Stimulated activated CD4-positive, alpha-beta T cell treated with anti-CD3 and anti-CD28 coated beads, Interleukin-12 subunit alpha, Interleukin-12 subunit beta, amount 100 ng/mL, for 24 hours (primary cell): ENCODE measurements at regions not wholly inside any gene's neighbourhood (a gene's known extent, or its start where the extent isn't known, plus 50 kb on each side); places are given as distances from the start of the nearest gene placed in this dataset.

ENCODE experiments used
- DNase-seq, 2 experiments: peaks; one replicate each; pipeline ENCODE4 v3.0.0-alpha.2; 2020; ENCODE audit warnings: low read depth in 2 of 2

DNA sequence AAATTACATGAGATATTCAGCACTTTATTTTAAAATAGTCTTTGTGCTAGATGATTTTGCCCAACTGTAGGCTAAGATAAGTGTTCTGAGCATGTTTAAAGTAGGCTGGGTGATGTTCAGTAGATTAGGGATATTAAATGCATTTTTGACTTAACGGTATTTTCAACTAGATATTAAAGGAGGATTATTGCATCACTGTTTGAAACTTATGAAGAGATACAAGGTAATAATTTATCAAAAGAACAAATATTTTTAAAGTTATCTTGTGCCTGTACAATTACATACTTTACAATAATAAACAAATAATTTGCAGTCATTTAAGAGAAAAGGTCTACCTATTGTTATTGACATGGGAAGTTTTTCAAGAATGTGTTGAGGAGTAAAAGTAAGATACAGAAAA is 368.6 kb upstream of the DCN start:
- no peak for DNase-seq

- DNase-seq = no peak
These were observed 360.0 kb upstream of the DCN start for GRCh38 chr12:91542666-91543065.

- no peak for DNase-seq
These were observed 359.4 kb upstream of the DCN start for GRCh38 chr12:91542067-91542466.

- DNase-seq = no peak
These were observed 355.8 kb upstream of the DCN start for GRCh38 chr12:91538418-91538817.

DNA sequence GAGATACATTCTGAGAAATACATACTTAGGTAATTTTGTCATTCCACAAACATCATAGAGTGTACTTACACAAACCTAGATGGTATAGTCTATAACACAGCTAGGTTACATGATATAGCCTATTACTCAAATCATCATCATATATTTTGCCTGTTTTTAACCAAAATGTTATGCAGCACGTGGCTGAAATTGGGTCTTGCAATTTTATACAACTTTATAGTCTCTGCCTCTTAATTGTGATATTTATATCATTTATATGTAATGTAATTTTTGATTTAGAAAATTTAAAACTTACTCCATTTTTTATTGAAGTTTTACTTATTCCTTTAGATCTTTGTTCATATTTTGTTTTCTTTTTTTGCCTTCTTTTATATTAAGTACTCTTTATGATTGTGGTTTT is 350.7 kb upstream of the DCN start:
- no peak for DNase-seq

DNA sequence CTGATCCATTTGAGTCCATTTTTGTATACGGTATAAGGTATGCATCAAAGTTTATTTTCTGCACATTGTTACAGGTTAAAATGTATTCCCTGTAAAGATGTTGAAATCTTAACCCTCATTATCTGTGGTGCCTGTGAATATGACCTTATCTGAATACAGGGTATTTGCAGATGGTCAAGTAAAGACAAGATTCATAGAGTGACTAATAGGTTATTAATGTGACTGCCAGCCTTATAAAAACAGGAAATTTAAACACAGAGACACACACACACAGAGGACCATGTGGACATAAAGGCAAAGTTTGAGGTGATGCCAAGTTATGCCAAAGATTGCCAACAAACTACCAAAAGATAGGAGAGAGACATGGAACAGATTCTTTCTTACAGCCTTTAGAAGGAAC is 347.2 kb upstream of the DCN start:
- DNase-seq = no peak

GRCh38 chr12:91523831-91524230 is 341.2 kb upstream of the DCN start:
- DNase-seq = no peak

DNA sequence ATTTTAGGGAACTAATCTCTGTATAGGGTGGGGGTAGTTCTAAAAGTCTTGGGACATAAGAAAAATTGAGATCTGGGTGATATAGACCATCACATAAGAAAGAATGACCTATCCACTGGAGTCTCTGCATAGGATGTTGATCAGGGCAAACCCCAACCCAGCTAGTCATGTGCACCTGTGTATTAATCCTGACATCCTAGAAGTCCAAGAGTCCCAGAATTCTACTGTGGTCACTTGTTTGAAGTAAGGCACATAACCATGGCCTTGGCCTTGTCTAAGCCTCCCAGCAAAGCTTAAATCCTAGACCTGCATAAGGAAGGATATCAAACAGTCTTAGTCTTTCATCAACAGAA is 334.1 kb upstream of the DCN start:
- DNase-seq = no peak

GRCh38 chr12:91515944-91516694 is 333.5 kb upstream of the DCN start:
- no peak for DNase-seq

DNA sequence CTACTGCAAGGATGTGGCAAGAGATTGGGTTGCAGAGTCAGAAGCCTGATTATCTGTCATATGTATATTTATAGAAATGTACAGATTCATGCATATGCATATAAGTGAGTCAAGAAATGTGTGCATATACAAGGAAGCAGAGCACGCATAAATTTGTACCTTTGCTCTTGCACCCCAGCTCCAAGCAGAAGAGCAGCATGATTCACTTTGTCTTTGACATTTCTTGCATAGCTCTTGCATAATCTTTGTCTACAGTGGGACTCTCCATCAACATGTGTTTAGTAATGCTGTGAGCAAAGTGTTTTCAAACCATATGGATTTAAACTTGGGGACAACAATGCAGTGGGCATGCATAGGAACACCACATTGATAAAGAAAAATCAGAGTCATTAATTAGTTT is 330.7 kb upstream of the DCN start:
- no peak for DNase-seq

- DNase-seq = no peak
These were observed 329.3 kb upstream of the DCN start for GRCh38 chr12:91511795-91512420.

GRCh38 chr12:91507754-91508153 is 325.1 kb upstream of the DCN start:
- DNase-seq = no peak

DNA sequence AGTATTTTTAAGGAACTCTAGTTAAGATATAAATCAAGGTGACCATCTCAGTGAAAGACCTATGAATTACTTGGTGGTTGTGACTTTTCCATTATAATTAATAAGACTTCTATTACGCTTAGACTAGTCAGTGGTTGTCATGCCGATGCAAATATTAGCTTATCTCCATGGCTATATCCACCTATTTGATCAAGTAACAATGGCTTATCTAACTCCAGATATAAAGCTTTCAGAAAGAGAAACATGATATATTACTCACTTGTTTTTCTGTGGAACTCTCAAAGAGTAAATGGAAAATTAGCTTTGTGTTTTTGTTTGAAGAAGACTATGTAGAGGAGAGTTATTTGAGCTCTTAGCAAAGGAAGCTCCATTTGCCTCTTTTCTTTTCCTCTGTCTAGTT is 323.8 kb upstream of the DCN start:
- no peak for DNase-seq

- DNase-seq = no peak
These were observed 322.4 kb upstream of the DCN start for GRCh38 chr12:91505006-91505405.

GRCh38 chr12:91502208-91502607 is 319.6 kb upstream of the DCN start:
- no peak for DNase-seq

GRCh38 chr12:91496337-91496736 is 313.7 kb upstream of the DCN start:
- no peak for DNase-seq

DNA sequence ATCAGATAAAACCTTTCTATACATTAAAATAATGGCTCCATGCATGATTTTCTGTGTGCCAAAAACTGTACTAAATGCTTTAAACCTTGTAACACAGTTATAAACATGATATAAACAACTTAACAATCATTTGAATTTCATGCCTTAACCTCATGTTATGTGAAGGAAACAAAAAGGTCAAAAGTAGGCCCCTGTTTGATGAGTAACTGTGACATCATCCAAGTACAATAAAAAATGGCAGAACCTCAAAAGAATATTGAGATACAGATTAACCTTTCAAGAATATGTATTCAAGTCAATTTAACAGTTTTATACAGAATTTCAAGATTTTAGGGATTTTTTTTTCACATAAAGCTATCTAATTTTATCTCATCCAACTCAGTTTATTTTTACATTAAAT is 310.7 kb upstream of the DCN start:
- DNase-seq = no peak

DNA sequence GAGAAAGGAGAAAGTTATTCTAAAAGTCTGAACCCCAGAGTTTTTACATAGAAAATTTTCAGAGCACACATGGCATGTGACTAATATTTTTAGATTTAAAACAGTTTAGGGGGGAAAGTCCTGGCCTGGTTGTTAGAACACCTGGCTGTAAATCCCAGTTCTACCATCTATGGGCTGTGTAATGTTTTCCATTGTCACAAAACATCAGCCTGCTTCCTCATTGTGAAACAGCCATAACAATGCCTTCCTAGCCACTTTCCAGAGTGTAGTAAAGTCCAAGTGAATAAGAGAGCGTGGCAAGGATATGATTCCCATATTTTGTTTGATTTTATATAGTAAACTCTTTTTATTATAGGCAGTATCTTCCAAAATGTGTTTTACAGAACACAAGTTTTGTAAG is 310.0 kb upstream of the DCN start:
- DNase-seq = no peak

GRCh38 chr12:91490667-91491311 is 308.2 kb upstream of the DCN start:
- no peak for DNase-seq

DNA sequence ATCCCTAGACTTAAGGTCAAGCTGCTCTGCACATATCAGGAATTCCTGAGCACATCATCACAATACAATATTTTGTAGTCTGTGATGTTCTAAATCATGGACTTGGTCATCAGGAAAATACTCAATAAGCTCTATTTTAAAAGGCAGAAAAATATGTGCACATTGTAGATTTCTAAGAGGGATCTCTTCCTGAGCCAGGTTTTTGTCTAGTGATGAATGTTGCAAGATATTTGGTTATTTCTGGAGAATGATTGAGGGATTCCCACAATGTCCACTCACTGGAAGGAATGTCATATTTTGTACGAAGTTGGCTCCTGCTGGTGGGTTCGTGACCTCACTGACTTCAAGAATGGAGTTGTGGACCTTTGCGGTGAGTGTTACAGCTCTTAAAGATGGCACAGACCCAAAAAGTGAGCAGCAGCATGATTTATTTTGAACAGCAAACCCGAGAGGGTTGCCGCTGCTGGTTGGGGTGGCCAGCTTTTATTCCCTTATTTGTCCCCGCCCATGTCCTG is 300.9 kb upstream of the DCN start:
- no peak for DNase-seq

GRCh38 chr12:91482231-91482630 is 299.6 kb upstream of the DCN start:
- DNase-seq = no peak

DNA sequence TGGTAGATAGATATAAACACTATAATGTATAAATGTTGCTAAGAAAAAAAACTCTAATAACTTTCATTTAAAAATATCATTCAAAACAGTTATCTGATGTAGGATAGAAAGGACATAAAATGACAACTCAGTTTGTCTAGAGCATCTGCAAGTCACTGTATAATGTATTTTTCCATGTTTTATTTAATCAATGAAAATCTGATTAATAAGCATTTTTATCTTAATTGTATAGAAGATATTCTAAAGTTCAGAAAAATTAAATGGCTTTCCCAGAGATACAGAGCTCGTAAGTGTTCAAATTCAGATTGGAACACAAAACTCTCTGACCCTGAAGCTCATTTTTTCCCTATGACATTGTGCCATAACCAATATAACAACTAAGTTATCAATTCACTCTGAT is 295.9 kb upstream of the DCN start:
- DNase-seq = no peak

DNA sequence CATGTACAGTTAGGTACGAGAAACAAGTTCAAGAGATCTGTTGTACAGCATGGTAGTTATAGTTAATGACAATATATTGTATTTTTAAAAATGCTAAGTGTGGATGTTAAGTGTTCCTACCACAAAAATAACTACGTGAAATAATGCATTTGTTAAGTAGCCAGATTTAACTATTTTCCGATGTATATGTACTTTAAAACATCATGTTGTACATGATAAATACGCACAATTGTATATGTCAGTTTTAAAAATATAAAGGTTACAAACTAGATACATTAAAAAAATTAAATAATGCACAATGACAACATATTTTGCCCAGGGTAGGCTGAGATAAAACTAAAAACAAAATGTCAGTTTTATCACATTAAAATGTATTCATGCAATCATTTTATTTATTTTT is 285.1 kb upstream of the DCN start:
- no peak for DNase-seq
